MCF 10A (cell line): ENCODE measurements at regions not wholly inside any gene's neighbourhood (a gene's known extent, or its start where the extent isn't known, plus 50 kb on each side); places are given as distances from the start of the nearest gene placed in this dataset.

ENCODE experiments used
- BruUV-seq: library from RNA; stranded (reverse); fragments of 400-500 nt; replicated peaks from 2 replicates; lab custom pipeline; 2021; lab: Mats Ljungman, UMichigan
- CTCF ChIA-PET: fragments of 300-600 bp; sonication (Branson Sonifier 250); formaldehyde crosslinking; extraction: SDS; loops from one replicate; lab custom pipeline; 2021; ENCODE audit warnings: antibody characterized with exemption, inconsistent platforms; lab: Yijun Ruan, JAX
- POLR2A ChIA-PET: fragments of 300-600, 350-650 bp; sonication (Branson Sonifier 250); formaldehyde crosslinking; extraction: SDS; loops from one replicate; lab custom pipeline; 2020; ENCODE audit warnings: antibody characterized with exemption, inconsistent platforms; lab: Yijun Ruan, JAX
- DNase-seq: peaks from one replicate; pipeline ENCODE4 v3.0.0-alpha.2; 2018; ENCODE audit not compliant: unreplicated experiment
- H3K27ac Mint-ChIP-seq: one replicate; pipeline ENCODE4 v1.8.0; 2022; ENCODE audit warnings: mild to moderate bottlenecking, low read depth, mixed read lengths; ENCODE audit not compliant: unreplicated experiment
- H3K27me3 Mint-ChIP-seq: one replicate; pipeline ENCODE4 v1.8.0; 2022; ENCODE audit warnings: mixed read lengths; ENCODE audit not compliant: insufficient read depth, unreplicated experiment
- H3K36me3 Mint-ChIP-seq: one replicate; pipeline ENCODE4 v1.8.0; 2022; ENCODE audit warnings: mild to moderate bottlenecking, moderate library complexity, mixed read lengths; ENCODE audit not compliant: insufficient read depth, unreplicated experiment
- H3K4me1 Mint-ChIP-seq: one replicate; pipeline ENCODE4 v1.8.0; 2022; ENCODE audit warnings: mixed read lengths; ENCODE audit not compliant: insufficient read depth, unreplicated experiment
- H3K4me3 Mint-ChIP-seq: one replicate; pipeline ENCODE4 v1.8.0; 2022; ENCODE audit warnings: mild to moderate bottlenecking, moderate library complexity, mixed read lengths; ENCODE audit not compliant: unreplicated experiment
- H3K9me3 Mint-ChIP-seq: one replicate; pipeline ENCODE4 v1.8.0; 2022; ENCODE audit warnings: mixed read lengths; ENCODE audit not compliant: unreplicated experiment
- CTCF ChIP-seq: fragments of 200-600 bp; IDR thresholded peaks from one replicate; pipeline ENCODE4 v1.8.0; 2022; ENCODE audit warnings: antibody characterized with exemption, mild to moderate bottlenecking; ENCODE audit not compliant: unreplicated experiment
- intact Hi-C: fragments of 100-400 bp; cut with micrococcal nuclease; formaldehyde crosslinking; loops from 2 replicates; pipeline ENCODE4 v1.14.1; 2022

- intact Hi-C loops: no loop called here
- Mint-ChIP-seq H3K27me3 (peaks cover 16% of the 10 kb centered on the region), H3K36me3 (no peaks in the 10 kb centered on the region), H3K27ac (no peak overlapping the region), H3K9me3 (peaks cover 13% of the 10 kb centered on the region), H3K4me1 (no peaks in the 10 kb centered on the region), H3K4me3 (no peak overlapping the region)
- TF ChIP-seq CTCF: no peak
- no peak for DNase-seq
- POLR2A ChIA-PET: no interaction called here
- CTCF ChIA-PET: no interaction called here
- no TSS peak for BruUV-seq
Observed at GRCh38 chr11:133649040-133649439, 116.7 kb upstream of the OPCML start.

GRCh38 chr11:133639408-133639807 lies 107.1 kb upstream of the OPCML start:
- POLR2A ChIA-PET: no interaction called here
- DNase-seq: no peak

GRCh38 chr11:133638921-133639320 lies 106.6 kb upstream of the OPCML start:
- Mint-ChIP-seq H3K36me3 (no peaks in the 10 kb centered on the region), H3K9me3 (peaks cover 19% of the 10 kb centered on the region), H3K27me3 (peaks cover 15% of the 10 kb centered on the region), H3K4me3 (no peak overlapping the region), H3K4me1 (no peaks in the 10 kb centered on the region), H3K27ac (no peak overlapping the region)
- POLR2A ChIA-PET: no interaction called here
- DNase-seq: no peak
- BruUV-seq: no TSS peak
- intact Hi-C loops: no loop called here
- CTCF ChIA-PET: no interaction called here
- TF ChIP-seq CTCF: no peak

More at GRCh38 chr11:133639408-133639807, 107.1 kb upstream of the OPCML start:
- no peak for TF ChIP-seq CTCF
- CTCF ChIA-PET: no interaction called here
- no TSS peak for BruUV-seq
- peaks cover 15% of the 10 kb centered on the region for H3K9me3 Mint-ChIP-seq
- H3K27me3 Mint-ChIP-seq: peaks cover 10% of the 10 kb centered on the region
- H3K27ac Mint-ChIP-seq: no peak overlapping the region
- intact Hi-C loops: no loop called here
- H3K4me1 Mint-ChIP-seq: no peaks in the 10 kb centered on the region
- H3K4me3 Mint-ChIP-seq: no peak overlapping the region
- H3K36me3 Mint-ChIP-seq: no peaks in the 10 kb centered on the region

- Mint-ChIP-seq H3K36me3 (no peaks in the 10 kb centered on the region), H3K27ac (no peak overlapping the region), H3K27me3 (peaks cover 23% of the 10 kb centered on the region), H3K4me3 (no peak overlapping the region), H3K9me3 (peaks cover 25% of the 10 kb centered on the region), H3K4me1 (no peaks in the 10 kb centered on the region)
- ChIA-PET CTCF (interaction anchor here (0.6 kb wide), 1 partner anchor 838 kb away, joined by 3 read pairs; no protein-coding TSS in a partner anchor), POLR2A (no interaction called here)
- TF ChIP-seq CTCF: no peak
- BruUV-seq: no TSS peak
- intact Hi-C loops: no loop called here
- no peak for DNase-seq
Observed at GRCh38 chr11:133636711-133637355, 104.5 kb upstream of the OPCML start.
